Body of pancreas (tissue), 4 donors: ENCODE measurements at regions not wholly inside any gene's neighbourhood (a gene's known extent, or its start where the extent isn't known, plus 50 kb on each side); places are given as distances from the start of the nearest gene placed in this dataset.
"Not testable (repeated sequence)": the region's sequence is repeated elsewhere in the genome, so short reads cannot be mapped to it uniquely, and the experiment has no call there.

Experiments
- ATAC-seq: fragments of 150-250 bp; one replicate; pipeline ENCODE4 v1.9.1; 2016
- DNase-seq, 4 donors: peaks; one replicate each; pipeline ENCODE4 v3.0.0-alpha.2; 2019
- H3K27ac ChIP-seq, 4 donors: fragments of 200-600 bp; sonication (generic); 1 replicate in 3 of 4; 2 replicates in 1 of 4; pipeline versions ENCODE4 v1.5.1 to v1.6.1; 2016 to 2019; ENCODE audit warnings: mild to moderate bottlenecking in 1 of 4, mixed read lengths in 1 of 4, moderate library complexity in 1 of 4
- H3K27me3 ChIP-seq, 2 donors: fragments of 200-600 bp; sonication (generic); one replicate each; pipeline ENCODE4 v1.6.0; 2016; ENCODE audit warnings: mild to moderate bottlenecking in 1 of 2
- H3K36me3 ChIP-seq, 2 donors: fragments of 200-600 bp; sonication (generic); replicated peaks in 1 of 2; 2 replicates each; pipeline ENCODE4 v1.5.1; 2016; ENCODE audit warnings: low read depth in 2 of 2; ENCODE audit not compliant: insufficient read depth in 1 of 2
- H3K4me1 ChIP-seq: fragments of 200-600 bp; sonication (generic); one replicate; pipeline ENCODE4 v1.6.0; 2016
- H3K4me3 ChIP-seq, 2 donors: fragments of 200-600 bp; sonication (generic); 1 replicate in 1 of 2; 2 replicates in 1 of 2; pipeline ENCODE4 v1.5.1; 2016 to 2019
- H3K9me3 ChIP-seq, 3 donors: fragments of 200-600 bp; sonication (generic); 1 replicate in 2 of 3; 2 replicates in 1 of 3; pipeline ENCODE4 v1.5.1; 2016
- POLR2A ChIP-seq, 3 donors: fragments of 450-650 bp; IDR thresholded peaks; one replicate each; pipeline ENCODE4 v1.6.1; 2016; ENCODE audit warnings: antibody characterized with exemption in 3 of 3, mild to moderate bottlenecking in 2 of 3
- WGBS, 2 donors: methylation state at CpG; one replicate each; pipeline ENCODE4 v1.1.5; 2017; 5-methylcytosine and 5-hydroxymethylcytosine counted together
- intact Hi-C: fragments of 100-400 bp; cut with DNase I; formaldehyde crosslinking; loops from one replicate; pipeline ENCODE4 v1.15.1; 2023
- TF ChIP-seq, protein P1 (sequence below), 7 experiments: fragments of 450-650 bp in 4 of 7; fragments of 200-600 bp in 3 of 7; sonication (generic) in 3 of 7; IDR thresholded peaks; one replicate each; pipeline ENCODE4 v1.5.1; 2016 to 2019; ENCODE audit warnings: antibody characterized with exemption in 7 of 7

DNA sequence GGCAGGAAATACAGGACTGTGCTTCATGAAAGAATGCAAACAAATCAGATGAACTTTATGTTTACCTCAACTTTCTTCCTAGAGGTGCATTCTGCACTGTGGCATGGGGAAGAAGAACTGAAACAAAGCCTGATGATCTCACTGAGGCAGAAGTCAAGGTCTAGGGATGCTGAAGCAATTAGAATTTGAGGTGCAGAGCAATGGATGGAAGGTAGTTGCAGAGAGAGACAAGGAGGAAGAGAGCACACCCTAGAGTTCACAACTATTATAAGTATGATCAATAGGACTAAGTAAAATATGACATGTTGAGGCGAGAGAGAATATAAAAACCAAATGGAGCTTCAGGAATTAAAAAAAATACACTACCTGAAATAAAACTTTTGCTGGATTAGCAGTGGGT is 420.1 kb downstream of the EDEM1 start:
- H3K27ac ChIP-seq = no peak overlapping the region
- no peaks in the 10 kb centered on the region for H3K4me1 ChIP-seq
- H3K27me3 ChIP-seq = no peaks in the 10 kb centered on the region
- no peaks in the 10 kb centered on the region for H3K9me3 ChIP-seq
- DNase-seq (no peak), ATAC-seq (no peak)
- intact Hi-C loops = no loop called here
- 42 to 71% methylated on average over 1 of the region's 1 CpG for WGBS, 2 donors
- H3K4me3 ChIP-seq = no peak overlapping the region
- no peaks in the 10 kb centered on the region for H3K36me3 ChIP-seq
- TF ChIP-seq POLR2A (IDR thresholded peaks at IDR 0.05) = no peak
- TF ChIP-seq, protein P1, sequence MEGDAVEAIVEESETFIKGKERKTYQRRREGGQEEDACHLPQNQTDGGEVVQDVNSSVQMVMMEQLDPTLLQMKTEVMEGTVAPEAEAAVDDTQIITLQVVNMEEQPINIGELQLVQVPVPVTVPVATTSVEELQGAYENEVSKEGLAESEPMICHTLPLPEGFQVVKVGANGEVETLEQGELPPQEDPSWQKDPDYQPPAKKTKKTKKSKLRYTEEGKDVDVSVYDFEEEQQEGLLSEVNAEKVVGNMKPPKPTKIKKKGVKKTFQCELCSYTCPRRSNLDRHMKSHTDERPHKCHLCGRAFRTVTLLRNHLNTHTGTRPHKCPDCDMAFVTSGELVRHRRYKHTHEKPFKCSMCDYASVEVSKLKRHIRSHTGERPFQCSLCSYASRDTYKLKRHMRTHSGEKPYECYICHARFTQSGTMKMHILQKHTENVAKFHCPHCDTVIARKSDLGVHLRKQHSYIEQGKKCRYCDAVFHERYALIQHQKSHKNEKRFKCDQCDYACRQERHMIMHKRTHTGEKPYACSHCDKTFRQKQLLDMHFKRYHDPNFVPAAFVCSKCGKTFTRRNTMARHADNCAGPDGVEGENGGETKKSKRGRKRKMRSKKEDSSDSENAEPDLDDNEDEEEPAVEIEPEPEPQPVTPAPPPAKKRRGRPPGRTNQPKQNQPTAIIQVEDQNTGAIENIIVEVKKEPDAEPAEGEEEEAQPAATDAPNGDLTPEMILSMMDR (IDR thresholded peaks at IDR 0.05) = no peak

DNA sequence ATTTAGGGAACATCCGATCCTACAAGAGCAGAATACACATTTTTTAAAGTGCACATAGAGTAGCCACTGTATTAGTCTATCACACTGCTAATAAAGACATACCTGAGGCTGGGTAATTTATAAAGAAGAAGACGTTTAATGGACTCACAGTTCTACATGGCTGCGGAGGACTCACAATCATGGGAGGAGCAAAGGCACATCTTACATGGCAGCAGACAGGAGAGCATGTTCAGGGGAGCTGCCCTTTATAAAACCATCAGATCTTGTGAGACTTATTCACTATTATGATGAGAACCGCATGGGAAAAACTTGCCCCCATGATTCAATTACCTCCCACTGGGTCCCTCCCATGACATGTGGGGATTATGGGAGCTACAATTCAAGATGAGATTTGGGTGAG is 421.5 kb downstream of the EDEM1 start:
- H3K27me3 ChIP-seq, H3K27ac ChIP-seq, H3K36me3 ChIP-seq, H3K4me3 ChIP-seq, ATAC-seq, H3K4me1 ChIP-seq, intact Hi-C loops, DNase-seq, H3K9me3 ChIP-seq: not testable (repeated sequence)
- WGBS, 2 donors = 70 to 78% methylated on average over 4 of the region's 4 CpGs

DNA sequence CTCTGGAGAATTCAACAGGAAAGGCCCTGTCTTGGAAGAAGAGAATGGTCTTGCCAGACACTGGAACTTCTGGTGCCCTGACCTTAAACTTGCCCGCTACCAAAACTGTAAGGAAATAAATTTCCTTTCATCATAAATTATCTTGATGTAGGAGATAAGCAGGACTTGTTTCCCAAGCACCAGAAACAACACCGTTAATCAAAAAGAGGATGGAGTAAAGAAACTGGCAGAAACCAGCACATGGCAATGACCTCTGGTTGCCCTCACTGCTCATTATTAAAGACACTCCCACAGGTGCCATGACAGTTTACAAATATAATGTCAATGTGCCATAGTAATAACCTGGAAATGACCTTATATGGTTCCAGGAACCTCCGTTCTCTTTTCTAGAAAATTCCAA is 426.1 kb downstream of the EDEM1 start:
- Histone ChIP-seq H3K9me3 (no peaks in the 10 kb centered on the region), H3K4me3 (no peak overlapping the region), H3K27me3 (no peaks in the 10 kb centered on the region), H3K36me3 (no peaks in the 10 kb centered on the region), H3K27ac (no peak overlapping the region), H3K4me1 (no peaks in the 10 kb centered on the region)
- no peak for TF ChIP-seq POLR2A (IDR thresholded peaks at IDR 0.05)
- TF ChIP-seq, protein P1 (IDR thresholded peaks at IDR 0.05) = no peak
- intact Hi-C loops = no loop called here
- WGBS, 2 donors = 18 to 24% methylated on average over 3 of the region's 3 CpGs
- DNase-seq = no peak
- no peak for ATAC-seq

DNA sequence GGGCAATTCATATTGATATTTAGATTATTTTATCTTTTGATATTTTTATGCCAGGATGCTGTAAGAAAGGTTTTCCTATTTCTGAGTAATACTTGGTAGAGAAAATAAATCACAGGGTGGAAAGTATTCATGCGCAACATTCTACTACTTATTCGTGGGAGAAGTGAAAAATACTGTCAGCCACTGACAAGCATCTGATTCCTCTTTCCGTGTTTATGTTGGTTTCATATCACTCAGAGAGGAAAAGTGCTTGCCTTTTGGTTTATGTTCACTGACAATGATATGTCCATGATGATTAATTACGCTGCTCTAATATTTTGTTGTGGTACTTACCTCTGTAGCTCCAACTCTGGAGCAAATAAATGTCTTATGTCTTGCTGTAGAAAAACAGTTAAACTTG is 429.4 kb downstream of the EDEM1 start:
- no peak overlapping the region for H3K4me3 ChIP-seq
- H3K36me3 ChIP-seq = no peaks in the 10 kb centered on the region
- H3K9me3 ChIP-seq = no peaks in the 10 kb centered on the region
- TF ChIP-seq, protein P1 (IDR thresholded peaks at IDR 0.05) = no peak
- no peak for TF ChIP-seq POLR2A (IDR thresholded peaks at IDR 0.05)
- intact Hi-C loops = no loop called here
- H3K27ac ChIP-seq = no peak overlapping the region
- H3K27me3 ChIP-seq = no peaks in the 10 kb centered on the region
- H3K4me1 ChIP-seq = no peaks in the 10 kb centered on the region
- DNase-seq (no peak), ATAC-seq (no peak)
- WGBS, 2 donors = 55 to 70% methylated on average over 4 of the region's 4 CpGs

DNA sequence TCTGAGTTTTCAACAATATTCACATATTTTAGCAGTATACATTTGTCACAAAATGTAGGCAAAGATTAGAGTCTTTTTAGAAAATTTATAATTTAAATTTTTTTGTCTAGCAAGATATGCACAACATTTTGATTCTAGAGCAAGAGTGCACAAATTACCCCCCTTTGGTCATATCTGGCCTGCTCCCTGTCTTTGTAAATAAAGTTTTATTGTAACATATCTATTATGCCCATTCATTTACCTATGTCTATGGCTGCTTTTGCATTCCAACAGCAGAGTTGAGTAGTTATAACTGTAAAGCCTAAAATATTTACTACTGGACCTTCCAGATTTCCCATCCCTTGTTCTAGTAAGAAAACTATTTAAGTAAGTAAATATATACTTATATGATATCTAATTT is 430.7 kb downstream of the EDEM1 start:
- no peak for ATAC-seq
- DNase-seq = no peak

More for the DNA sequence above, 430.7 kb downstream of the EDEM1 start:
- intact Hi-C loops = no loop called here
- Histone ChIP-seq H3K4me3 (no peak overlapping the region), H3K27me3 (no peaks in the 10 kb centered on the region), H3K9me3 (no peaks in the 10 kb centered on the region), H3K4me1 (no peaks in the 10 kb centered on the region), H3K36me3 (no peaks in the 10 kb centered on the region), H3K27ac (no peak overlapping the region)
- TF ChIP-seq POLR2A (IDR thresholded peaks at IDR 0.05) = no peak
- TF ChIP-seq, protein P1 (IDR thresholded peaks at IDR 0.05) = no peak
